Kidney capillary endothelial cell (primary cell): ENCODE measurements at regions not wholly inside any gene's neighbourhood (a gene's known extent, or its start where the extent isn't known, plus 50 kb on each side); places are given as distances from the start of the nearest gene placed in this dataset.
"Not testable (repeated sequence)": the region's sequence is repeated elsewhere in the genome, so short reads cannot be mapped to it uniquely, and the experiment has no call there.

Experiments used
- DNase-seq: peaks from one replicate; pipeline ENCODE4 v3.0.0-alpha.2; 2018; ENCODE audit warnings: low spot score

DNA sequence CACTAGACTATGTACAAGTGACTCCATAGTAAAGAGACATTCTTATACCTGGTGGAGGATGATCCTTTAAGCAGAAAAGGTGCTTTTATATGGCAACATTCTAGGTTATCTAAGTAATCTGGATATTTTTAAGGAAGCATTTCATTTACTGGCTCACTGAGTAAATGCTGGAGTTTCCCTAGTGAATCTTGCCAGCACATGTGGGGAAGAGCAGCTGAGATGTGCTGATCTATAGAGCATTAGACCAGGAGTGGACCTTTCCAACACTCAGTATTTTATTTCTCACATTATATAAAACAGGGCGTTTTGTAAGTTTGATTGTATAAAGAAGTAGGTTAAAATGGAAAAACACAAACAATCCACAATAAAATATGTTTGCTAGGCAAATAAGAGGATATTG is 478.5 kb downstream of the ATP23 start:
- DNase-seq: no peak

DNA sequence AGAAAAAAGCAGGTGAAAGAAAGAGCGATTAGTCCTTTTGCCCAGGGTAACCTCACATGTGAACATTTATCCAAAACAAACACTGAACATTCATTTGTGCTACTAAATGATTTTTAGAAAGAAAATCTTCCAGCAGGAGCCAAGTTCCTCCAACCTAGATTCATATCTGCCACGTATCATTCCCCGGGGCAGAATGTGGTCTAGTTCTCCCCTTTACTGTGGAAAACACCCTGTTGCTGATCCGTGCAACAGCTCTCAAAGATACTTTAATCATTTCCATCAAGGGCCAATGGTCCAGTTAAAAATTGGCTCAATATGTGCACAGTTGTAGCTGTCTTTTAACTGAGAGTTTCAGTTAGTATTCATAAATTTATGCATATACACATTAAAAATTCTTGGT is 479.1 kb downstream of the ATP23 start:
- no peak for DNase-seq

DNA sequence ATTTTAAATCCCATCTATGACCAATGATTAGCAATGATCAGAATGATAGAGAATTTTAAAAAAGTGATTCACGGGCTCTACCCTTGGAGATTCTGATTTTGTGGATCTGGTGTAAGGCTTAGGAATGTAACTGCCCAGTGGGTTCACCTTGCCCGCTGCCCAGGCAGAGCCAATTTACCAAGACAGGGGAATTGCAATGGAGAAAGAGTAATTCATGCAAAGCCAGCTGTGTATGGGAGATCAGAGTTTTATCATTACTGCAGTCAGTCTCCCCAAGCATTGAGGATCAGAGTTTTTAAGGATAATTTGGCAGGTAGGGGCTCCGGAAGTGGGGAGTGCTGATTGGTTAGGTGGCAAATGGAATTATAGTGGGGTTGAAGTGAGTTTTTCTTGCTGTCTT is 480.6 kb downstream of the ATP23 start:
- DNase-seq: no peak

DNA sequence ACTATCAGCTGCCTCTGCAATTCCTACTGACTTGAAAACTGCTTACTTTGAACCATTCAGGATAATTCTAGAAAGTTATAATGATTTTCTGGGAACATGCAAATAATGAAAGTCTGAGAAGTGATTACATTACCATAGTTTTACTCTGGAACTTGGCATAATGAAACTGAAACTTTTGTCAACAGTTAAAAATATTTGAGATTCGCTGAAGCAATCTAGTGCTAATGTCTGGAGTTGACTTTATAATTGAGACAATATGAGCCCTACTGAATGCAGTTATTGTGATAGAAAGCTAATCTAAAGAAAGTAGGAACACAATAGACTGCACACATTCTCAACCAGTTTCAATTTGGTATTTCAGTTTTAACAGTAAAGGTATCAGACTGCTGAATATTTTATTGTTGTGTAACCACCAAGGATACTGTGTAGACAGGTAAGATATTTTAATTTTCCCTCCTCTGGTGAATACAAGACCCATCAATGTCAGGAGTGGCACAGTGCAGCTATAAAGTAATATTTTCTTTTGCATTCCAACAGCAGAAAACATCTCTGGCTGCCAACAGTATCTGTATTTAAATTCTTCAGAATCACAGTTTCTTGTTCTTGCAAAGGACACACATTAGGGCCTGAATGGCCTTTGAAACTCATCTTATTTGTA is 483.5 kb downstream of the ATP23 start:
- peak; percentile 12 for DNase-seq

DNA sequence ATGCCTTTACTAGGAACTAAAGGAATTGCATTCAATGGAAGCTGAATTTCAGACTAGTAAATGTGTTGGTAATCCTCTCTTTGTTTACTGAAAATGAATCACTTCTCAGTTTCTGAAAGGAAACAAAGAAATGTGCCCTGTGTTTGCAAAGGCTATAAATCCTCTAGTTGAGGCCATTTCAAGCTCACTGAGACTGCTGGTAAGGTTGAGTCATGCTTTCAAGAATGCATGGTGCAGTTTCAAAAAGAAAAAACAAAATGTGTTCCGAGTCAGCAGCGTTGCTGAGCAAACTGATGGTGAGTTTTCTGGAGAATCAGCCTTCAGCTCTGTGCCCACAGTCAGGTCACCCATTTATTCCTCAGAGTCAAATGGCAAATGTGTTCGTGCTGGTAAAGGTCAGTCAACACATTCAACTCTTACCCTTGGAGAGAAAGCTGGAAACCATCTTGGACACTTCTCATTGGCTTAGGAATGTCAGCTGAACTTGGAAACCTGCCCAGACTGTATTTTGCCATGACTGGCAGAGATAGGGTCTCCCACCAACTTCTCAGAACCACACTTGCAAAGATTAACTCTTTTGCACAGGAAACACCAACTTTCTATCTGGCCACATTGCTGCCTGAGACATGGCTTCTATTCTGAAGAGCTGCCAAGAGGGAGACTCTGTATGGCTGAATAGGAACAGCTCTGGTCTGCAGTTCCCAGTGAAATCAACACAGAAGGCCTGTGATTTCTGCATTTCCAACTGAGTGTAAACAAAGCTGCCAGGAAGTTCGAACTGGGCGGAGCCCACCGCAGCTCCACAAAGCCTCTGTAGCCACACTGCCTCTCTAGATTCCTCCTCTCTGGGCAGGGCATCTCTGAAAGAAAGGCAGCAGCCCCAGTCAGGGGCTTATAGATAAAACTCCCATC is 484.4 kb downstream of the ATP23 start:
- DNase-seq: peak; percentile 98

DNA sequence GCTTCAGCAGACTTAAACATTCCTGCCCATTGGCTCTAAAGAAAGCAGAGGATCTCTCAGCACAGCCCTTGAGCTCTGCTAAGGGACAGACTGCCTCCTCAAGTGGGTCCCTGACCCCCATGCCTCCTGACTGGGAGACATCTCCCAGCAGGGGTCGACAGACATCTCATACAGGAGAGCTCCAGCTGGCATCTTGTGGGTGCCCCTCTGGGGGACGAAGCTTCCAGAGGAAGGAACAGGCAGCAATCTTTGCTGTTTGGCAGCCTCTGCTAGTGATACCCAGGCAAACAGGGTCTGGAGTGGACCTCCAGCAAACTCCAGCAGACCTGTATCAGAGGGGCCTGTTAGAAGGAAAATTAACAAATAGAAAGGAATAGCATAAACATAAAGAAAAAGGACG is 485.1 kb downstream of the ATP23 start:
- DNase-seq: not testable (repeated sequence)

DNA sequence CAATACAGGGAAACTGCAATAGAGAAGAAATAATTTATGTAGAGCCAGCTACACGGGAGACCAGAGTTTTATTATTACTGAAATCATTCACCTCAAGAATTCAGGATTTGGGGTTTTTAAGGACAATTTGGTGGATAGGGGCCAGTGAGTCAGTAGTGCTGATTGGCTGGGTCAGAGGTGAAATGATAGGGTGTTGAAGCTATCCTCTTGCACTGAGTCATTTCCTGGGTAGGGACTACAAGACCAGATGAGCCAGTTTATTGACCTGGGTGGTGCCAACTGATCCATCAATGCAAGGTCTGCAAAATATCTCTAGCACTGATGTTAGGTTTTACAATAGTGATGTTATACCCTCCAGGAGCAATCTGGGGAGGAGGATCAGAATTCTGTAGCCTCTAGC is 486.3 kb downstream of the LRIG3 start:
- DNase-seq: no peak

DNA sequence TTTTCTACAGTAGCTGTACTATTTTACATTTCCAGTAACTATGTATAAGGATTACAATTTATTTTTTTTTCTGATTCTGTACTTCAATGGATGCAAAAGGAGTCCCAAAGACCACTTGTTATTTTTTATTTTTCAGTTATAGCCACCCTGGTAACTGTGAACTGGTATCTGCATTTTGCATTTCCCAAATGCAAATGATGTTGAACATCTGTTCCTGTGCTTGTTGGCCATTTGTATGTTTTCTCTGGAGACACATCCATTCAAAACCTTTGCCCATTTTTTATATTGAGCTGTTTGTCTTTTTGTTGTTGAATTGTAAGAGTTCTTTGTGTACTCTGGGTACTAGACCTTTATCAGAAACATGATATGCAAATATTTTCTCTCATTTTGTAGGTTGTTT is 485.6 kb downstream of the LRIG3 start:
- DNase-seq: no peak

DNA sequence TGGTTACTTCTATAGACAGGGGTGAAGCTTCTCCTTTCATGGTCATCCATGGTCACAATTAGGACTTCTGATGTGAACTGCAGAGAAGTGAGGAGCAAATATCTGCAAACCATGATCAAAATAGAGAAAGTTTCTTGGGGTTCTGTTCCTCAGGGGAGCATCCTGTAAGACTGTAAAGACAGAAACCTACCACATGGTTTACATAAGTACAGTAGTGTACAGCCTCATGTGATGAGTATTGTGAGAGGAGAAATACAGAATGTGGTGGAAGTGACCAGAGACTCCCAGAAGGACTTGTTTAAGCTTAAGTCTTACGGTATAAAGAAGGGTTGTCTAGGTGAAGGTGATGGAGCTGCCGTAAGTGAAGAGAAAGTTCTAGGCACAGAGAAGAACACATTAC is 484.7 kb downstream of the LRIG3 start:
- no peak for DNase-seq

DNA sequence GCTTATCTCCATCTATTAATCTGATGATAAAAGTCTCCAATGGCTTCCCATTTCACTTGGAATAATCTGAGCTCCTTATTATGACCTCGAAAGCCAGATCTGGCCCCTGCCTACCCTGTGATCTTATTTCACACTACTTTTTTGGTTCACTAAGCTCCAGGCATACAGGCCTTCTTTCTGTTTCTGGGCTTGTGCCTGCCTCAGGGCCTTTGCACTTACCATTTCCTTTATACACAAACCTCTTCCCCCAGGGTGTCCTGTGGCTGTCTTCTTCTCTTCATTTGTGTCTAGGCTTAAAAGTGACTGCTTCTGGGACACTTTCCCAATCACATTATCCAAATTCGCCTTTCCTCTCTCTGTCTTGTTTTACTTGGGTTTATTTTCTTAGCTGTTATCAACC is 478.8 kb downstream of the LRIG3 start:
- DNase-seq: no peak

DNA sequence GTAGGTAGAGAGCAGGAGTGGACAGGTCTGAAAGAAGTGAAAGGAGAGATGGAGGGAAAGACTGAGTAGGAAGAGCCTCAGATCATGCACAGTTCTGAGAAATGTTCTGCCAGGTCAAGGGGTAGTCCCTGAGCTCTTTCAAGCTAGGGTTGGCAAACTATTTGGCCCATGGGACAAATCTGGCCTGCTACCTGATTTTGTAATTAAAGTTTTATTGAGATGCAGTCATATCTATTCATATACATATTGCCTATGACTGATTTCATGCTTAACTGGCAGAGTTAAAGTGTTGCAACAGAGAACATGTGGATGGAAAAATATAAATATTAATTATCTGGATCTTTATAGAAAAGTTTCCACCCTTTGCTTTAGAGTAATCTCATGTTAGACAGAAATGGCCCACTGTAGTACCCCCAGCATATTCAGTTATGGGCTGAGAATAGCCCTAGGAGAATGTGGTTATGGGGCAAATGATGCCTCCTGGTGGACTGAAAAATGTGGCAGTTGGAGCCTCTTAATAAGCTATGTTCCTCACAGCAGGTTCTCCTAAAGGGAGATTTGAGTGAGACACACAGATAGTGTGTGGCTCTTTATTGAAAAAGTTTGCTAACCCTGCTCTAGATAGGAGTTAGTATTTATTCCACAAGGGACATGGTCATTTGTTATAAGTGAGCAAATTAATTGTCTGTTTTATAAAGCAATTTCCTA is 476.9 kb downstream of the LRIG3 start:
- peak; percentile 19 for DNase-seq

DNA sequence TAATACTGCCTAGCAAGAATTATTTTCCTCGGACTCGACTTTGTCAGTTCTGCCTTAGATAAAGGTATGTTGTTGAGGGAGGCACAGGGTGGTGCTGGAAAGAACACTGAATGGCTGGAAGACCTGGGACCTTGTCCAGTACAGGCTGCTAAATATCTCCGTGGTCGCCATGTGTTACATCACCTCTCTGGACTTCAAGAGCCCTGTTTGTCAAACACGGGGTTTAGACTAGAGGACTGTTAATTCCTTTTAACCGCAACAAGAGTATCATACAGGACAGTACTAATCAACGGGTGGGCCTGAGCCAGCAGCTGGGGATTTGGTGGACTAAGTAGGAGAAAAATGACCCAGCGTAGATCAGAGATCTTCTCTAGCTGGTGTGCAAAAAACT is 476.3 kb downstream of the LRIG3 start:
- DNase-seq: no peak

DNA sequence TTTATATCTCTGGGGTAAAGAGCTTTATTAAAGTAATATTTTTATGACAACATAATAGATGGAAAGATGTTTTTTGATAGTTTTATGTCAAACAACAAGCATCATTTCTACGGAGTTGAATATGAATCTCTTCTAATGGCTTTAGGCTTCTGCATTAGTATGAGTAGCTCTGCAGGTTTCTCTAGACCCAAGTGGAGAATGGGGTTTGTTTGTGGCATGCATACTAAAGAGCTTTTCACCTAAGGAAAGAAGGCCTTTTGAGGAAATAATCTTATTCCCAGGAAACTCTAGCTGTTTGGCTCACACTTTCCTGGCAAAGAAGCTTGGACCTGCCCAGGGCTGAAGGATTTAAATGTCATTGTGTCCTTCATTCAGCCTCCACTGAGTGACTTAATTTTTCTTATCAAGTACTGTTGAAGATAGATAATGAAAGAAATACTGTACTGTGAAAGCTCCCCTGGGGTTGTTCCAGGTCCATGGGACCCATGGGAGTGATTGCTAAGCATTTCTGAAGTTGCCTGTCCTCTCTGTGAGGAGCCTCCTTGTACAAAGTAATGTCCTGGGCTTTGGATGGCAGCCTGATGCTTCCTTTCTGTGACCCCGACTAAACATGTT is 469.3 kb downstream of the LRIG3 start:
- no peak for DNase-seq

DNA sequence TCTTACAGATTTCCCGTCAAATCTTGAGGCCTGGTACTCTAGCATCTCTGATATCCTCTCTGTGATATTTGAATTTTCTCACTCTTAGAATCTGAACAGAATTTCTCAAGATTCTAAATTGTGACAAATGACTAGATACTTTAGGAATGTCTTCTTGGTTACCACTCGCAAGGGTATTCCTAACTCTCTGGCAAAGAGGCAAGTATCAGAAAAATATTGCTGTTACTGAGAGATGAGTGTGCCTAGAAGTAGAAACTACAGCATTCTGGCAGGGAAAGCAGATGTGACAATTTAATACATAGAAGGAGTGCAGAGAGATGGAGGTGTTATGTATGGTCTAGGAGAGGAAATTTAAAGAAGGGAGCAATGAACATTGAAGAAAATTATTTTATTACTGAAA is 467.8 kb downstream of the LRIG3 start:
- no peak for DNase-seq

DNA sequence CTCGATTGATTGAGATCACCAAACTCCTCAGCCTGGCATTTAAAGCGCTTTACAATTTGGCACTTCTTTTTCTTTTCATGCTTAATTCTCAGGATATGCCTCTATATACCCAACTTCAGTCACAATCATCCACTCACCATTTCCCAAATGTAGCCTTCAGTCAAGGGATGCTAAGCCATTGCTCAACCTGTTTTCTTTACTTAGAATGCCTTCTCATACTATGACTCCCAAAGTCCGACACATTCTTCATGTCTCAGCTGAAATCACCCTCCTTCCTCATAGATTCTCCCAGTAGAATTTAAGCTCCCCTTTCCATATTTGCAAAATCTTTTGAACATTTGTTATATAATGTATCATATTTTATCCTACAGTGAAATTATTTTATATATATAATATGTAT is 467.0 kb downstream of the LRIG3 start:
- no peak for DNase-seq

DNA sequence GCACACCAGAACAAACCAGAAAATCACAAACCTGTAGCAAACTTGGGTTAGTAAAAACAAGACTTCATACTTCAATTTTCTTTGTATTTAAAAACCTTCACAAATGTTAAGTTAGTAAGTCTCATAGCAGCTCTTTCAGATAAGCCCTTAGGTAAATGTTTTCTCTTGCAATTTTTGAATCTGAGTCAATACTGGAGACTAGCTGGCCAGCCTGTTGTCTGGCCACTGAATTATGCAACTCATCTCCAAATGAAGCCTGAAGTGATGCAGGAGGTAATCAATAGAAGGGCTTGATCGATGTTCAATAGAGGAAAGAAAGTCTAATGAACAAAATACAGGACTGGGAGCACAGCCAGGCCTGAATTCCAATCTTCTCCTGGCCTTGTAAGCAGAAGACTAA is 465.2 kb downstream of the LRIG3 start:
- no peak for DNase-seq

DNA sequence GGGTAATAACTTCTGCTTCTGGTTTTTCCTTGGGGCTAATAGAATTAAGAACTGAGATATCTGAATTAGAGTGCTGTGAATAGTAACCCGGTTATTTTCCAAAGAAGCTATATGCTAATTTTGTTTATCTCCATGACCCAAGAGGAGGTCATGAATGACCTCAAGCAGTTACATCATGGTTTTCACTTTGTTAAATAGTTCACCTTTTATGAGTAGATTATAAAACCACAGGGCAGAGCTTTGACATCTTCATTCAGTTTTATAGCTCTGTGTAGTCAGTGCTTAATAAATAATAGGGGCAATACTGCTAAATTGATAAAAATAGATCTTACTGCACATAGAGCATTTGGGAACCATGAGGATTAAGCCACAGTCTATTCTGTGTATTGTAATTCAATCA is 462.2 kb downstream of the LRIG3 start:
- no peak for DNase-seq

DNA sequence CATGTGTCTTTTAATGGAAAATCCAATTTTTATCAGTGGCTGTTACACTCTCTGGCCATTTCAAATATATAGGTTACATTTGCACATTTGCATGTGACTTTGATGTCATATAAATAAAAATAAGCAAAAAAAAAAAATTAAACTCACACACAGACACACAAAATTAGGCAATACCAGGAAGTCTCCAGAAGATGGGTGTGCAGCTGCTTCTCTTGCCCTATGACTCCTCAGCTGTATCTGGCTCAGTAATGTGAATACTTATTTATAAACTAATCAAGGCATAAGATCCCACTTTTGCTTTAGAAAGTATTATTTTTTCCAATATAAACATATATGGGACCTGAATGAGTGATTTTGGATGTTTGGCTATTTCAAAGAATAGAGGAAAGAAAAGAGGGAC is 461.1 kb downstream of the LRIG3 start:
- DNase-seq: no peak

DNA sequence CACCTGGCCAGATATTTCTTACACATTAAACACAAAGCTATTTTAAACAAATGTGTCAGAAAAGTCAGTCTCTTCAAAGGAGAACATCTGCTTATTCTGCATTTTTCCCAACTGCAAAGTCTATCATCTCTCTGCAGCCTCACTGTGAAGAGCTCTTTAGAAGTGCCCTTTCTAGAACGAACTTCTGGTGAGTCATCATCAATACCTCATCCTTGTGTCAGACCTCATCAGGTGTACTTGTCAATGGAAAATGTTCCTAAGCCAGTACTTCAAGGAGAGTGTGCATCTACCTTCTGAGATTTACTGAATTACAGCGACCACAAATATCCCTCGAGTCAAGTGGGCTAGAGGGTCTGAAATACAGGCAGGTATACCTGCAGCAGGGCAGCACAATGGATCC is 457.3 kb downstream of the LRIG3 start:
- no peak for DNase-seq

DNA sequence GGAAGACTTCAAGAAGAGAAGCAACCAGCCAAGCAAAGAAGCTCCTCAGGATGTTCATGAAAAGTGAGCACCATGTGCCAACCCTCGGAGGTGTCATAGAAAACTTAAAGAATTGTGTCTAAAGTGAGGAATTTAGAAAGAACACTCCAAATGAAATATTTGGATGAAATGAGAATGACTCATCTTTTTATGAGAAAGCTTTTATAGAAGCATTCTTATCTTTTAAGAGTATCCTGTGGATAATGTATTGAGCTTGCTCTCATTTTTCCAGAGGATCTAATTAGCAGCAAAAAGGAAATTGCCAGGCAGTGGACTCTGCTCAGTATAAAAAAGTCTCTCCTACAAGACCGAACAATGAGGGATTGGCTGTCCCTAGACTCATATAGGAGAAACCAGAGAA is 454.9 kb downstream of the LRIG3 start:
- DNase-seq: no peak

DNA sequence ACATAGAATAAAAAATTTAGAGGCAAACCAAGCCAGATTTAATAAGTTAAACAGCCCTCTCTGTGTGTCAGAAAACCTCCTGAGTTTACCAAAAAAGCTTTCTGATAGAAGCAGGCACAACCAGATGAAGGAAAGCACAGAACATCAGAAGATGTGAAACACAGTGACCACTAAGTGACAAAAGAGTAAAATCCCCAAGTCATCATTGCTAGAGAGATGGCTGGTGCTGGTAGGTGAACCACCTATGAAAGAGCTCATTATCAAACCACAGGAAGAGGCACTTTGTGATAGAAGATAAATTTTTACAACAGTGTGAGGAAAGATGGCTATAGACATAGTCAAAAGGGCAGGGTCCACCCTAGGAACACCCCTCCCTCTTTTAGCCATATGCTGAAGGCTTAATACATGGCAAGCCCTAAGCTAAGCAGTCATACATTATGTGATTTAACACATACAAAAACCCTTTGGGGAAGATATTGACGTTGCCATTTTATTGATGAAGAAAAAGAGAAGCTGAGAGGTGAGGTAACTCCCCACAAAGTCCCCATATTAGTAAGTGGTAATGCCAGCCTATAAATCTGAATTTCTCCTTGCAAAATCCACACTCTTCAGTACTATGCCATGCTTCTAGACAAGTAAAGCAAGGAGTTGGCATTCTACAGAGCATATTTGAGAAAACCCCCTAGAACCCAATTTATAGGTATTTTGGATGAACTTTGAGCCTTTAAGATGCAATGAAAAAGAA is 449.9 kb downstream of the LRIG3 start:
- no peak for DNase-seq

DNA sequence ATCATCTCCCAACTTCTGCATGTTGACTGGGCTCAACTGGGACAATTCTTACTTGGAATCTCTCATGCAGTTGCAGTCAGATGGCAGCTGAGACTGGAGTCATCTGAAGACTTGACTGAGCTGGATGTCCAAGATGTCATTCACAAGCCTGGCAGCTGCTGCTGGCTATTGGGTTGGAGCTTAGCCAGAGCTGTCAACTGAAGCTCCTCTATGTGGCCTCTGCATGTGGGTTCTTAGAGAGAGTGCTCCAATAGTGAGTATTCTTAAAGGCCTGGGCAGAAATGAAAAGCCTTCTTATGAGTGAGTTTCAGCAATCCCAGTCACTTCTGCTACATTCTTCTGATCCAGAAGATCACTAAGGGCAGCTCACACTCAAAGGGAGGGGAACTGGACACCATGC is 440.9 kb downstream of the LRIG3 start:
- DNase-seq: no peak
